NCI-H82 (cell line): ENCODE measurements at regions not wholly inside any gene's neighbourhood (a gene's known extent, or its start where the extent isn't known, plus 50 kb on each side); places are given as distances from the start of the nearest gene placed in this dataset.

Source experiments
- DNase-seq: peaks from one replicate; lab custom pipeline; 2025; lab: John Stamatoyannopoulos, UW

DNA sequence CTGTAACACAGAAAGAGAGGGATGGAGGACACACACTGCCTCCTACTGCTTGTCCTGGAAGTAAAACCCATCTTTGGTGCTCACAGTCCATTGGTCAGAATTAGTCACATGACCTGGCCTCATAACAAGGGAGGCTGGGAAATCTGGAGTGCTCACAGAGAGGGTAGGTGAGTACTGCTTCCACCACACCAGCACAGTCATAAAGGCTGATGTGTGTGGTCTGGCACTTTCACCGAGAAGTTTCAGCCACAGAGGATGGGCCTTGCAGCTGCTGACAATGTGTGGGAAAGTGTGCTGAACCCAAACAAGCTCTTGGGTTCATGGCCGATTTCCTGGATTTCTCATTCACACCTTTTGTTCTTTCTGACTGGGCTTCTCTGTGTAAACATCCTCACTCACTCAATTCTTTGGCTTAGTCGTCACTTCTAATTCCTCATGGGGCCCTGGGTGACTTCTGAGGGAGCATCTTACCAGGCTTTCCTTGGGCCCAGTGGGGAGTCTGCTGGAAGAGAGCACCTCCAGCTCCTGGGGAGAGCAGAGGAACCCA lies 100.7 kb downstream of the ASB7 start:
- no peak for DNase-seq

GRCh38 chr15:100703671-100704070 lies 101.3 kb downstream of the ASB7 start:
- DNase-seq, result no peak

- no peak for DNase-seq
Measured at GRCh38 chr15:100704281-100705055, 102.1 kb downstream of the ASB7 start.

- DNase-seq, result no peak
Measured at GRCh38 chr15:100705065-100705464, 102.7 kb downstream of the ASB7 start.

DNA sequence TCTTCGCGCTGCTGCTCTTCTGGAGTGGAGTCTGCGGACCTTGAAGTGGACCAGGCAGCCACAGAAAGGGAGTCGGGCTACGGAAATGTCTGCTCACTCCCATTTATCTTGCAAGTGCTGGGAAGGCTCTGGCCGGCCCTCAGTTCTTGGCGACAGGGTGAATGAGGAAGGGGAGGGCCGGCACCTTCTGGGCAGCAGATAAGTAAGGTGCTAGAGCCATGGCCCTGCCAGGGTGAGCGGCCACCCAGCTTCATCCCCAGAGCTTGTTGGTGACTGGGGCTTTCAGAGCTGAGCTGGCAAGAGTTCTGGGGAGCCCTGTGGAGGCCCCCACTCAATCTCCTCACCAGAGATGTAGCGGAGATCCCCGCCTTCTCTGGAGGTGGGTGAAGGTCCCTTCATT lies 103.5 kb downstream of the ASB7 start:
- DNase-seq, result no peak

- no peak for DNase-seq
Measured at GRCh38 chr15:100707229-100707628, 104.8 kb downstream of the ASB7 start.

- DNase-seq, result no peak
Measured at GRCh38 chr15:100708916-100709315, 106.5 kb downstream of the ASB7 start.

DNA sequence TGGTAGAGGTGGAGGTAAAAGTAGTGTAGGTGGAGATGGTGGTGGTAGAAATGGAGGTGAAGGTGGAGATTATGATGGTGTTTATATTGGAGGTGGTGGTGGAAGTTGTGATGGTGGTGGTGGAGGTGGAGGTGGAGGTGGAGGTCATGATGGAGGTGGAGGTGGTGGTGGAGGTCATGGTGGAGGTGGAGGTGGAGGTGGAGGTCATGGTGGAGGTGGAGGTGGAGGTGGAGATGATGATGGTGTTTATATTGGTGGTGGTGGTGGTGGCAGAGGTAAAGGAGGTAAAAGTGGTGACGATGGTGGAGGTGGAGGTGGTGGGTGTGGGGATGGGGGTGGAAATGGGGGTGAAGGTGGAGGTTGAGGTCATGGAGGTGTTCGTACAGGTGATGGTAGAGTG lies 107.8 kb downstream of the ASB7 start:
- DNase-seq, result peak; percentile 12

DNA sequence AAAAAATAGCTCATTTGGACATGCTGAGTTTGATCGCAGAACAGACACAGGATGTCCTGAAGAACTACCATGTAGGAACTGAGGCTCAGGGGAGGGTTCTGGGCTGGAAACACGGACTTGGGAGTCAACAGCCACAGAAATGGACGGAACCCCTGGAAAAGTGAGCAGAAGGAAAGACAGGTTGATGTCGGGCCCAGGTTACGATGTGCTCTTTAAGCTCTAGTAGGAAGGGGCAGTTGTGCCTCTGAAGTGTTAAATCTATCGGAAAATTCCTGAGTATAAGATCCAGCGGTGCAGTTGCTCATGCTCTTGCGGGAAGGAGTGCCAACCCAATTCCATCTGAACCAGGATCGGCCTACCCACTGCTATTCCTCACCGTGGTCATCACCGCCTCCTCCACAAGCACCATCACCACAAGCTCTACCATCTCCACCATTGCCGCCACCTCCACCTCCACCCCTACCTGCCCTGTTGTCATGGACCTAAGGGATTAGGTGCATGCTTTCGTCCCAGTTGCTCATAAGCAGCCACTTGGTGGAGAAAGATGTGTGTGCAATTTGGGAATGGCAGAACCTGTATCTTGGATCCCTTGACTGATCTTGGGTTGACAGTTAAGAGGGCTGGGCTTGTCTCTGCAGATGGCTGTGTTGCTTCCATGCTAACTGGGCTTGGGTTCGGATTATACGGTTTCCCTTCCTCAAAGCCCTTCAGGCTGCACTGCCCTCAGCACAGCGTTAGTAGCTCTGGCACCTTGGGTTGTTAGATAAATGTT lies 108.5 kb downstream of the ASB7 start:
- no peak for DNase-seq

DNA sequence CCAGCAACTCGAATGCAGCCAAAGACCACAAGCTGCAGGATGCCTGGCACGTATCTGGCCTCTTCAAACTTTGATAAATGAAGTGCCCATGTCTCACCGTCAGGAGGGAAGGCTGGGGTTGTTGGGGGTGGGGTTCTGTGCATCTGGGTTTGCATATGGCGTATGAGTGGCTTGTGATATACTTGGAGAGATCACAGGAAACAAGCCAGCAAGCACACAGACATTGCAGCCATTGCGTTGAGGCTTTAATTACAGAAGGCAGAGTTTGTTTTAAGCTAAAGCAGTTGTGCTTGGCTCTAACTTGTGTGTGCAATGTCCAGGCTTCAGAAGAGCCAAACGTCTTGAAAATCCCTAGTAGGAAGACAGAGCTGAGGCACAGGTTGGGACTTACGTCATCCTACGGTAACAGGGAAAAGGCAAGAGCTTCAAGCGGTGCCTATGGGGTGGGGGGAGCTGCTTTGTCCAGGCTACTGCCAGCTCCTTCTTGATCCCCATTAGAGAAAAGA lies 109.2 kb downstream of the ASB7 start:
- DNase-seq, result no peak

- DNase-seq, result no peak
Measured at GRCh38 chr15:100712226-100712625, 109.8 kb downstream of the ASB7 start.

DNA sequence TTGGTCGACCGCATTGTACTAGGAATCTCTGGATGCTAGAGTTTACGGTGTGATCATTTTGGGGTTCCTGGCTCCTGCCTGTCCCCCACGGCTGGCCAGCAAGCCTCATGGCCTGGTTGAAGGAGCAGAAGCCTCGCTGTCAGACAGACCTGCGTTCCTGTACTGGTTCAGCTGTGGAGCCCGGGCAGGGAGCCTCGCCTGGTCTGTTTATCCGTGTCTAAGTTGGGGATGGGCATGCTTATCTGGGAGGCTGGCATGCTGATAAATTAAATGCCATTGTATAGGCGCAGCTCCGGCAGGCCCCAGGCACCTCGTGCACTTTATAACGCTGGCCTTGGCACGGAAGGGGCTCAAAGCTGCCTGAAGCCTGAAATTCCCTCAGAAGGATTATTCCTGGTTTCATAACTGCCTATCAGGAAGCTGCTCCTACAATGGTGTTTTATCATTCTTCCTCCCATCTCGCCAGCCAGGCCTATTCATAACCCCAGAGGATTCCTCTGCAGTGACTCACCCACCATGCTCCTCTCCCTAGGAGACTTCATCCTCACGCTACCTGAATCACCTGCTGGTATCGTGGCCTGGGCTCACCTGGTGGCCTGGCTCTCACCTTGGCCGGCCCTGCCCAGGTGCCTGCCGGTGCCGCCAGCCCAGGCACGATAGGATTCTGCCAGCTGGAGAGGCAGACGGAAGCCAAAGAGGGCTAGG lies 110.9 kb downstream of the ASB7 start:
- no peak for DNase-seq

GRCh38 chr15:100714034-100714748 lies 111.8 kb downstream of the ASB7 start:
- no peak for DNase-seq

GRCh38 chr15:100714749-100715342 lies 112.5 kb downstream of the ASB7 start:
- DNase-seq, result no peak

- DNase-seq, result no peak
Measured at GRCh38 chr15:100715571-100716455, 113.4 kb downstream of the ASB7 start.

DNA sequence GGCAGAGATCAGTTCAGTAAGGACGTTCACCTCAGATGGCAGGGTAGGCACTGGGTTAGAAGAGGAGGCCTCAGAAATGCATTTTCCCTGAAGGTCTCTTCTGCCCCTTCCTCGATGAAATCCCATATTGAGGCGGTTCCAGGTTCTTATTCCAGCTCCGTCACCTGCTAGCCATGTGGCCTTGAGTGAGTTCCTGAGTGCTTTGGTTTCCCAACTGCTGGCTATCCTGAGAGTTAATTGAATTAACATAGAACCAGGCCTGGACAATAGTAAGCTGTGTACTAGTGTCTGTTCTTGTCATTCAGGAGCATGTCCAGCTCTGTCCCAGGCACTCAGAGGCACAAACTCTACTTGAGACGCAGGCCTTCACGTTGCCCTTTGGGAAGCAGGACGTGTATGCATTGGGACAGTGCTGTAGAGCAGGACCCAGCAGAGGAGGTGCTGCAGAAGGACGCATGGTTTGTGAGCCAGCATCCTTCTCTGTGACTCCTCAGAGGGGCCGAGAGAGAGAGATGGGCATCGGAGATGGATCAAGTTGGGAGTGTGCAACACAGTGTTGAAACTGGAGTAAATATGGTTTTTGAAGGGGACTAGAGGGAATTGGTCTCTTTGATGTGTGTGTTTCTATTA lies 114.2 kb downstream of the ASB7 start:
- no peak for DNase-seq

DNA sequence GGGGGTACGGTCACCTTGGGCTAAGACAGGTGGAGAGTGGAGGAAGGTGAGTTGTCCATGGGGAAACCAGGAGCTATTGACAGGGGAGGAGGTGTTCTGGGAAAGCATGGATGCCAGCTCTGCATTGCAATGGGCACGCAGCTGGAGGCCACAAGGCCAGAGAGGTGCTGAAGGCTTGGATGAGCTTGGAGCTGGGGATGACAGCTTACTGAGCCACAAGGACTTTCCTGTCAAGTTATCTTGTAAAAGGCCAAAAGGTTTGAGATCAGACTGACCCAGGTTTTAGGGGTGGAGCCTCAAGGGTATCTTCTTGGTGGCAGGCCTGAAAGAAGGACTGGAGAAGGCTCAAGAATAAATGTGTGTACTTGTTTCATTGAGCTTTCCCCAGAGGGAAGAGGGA lies 115.2 kb downstream of the ASB7 start:
- no peak for DNase-seq

DNA sequence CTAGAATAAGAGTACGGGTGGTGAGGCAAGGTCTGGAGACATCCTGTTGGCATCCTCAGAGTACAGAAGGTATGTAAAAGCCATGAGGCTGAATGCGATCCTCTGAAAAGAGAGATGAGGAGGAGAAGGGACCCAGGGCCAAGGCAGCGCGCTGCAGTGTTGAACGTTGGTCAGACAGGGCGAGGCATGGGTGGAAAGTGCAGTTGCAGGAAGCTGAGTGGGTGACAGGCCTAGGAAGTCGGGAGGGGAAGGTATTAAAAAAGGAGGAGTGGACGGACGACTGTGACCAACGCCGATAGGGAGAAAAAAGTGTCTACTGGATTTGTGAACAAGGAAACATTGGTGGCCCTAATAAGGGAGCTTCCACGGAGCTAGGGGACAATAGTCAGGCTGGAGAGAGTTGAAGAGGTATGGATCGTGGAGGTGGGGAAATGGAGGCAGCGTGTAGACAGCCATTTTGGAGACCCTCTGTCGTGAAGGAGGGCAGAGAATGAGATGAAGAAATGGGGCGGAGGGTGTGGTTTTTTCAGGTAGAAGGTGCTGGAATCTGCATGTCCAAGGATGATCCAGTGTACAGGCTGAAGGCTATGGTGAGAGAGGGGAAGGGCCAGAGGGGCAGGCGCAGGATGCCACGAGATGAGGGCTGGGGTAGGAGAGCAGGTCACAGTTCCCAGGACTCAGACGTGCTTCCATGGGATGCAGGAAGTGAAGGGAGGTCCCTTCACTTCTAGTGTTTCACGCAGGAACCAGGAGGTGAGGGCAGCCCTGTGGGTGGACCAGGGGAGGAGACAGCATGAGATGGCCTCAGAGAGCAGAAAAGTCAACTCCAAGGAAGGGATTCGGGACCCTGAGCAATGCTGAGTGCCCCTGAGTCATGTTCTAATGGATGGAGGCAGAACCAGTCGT lies 115.9 kb downstream of the ASB7 start:
- DNase-seq, result no peak
